ENCODE measurements at regions not wholly inside any gene's neighbourhood (a gene's known extent, or its start where the extent isn't known, plus 50 kb on each side); places are given as distances from the start of the nearest gene placed in this dataset.

- H3K27ac ChIP-seq = no peak overlapping the region
- no peak for DNase-seq (ENCODE audit: low read depth, low spot score)
Measured at GRCh38 chr10:129110780-129111179, 356.3 kb upstream of the MGMT start.

DNA sequence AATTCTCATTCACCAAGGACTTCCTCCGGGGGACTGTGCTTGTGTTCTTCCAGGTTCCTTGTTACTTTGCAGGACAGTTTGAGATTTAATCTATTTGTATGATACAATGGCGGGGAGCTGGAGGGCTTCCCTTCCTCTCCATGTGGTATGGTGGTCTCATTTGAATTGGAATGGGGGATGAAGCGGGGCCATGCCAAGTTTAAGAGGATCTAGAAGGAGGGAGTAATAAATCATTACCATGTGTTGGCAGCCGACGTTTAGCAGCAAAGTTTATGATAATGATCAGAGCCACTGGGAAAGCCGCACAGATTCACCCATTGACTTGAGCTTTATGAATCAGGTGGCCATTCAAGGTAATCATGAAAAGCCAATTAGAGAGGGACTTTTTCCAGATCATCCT lies 355.1 kb upstream of the MGMT start:
- H3K27ac ChIP-seq = no peak overlapping the region
- DNase-seq (ENCODE audit: low read depth, low spot score) = no peak

GRCh38 chr10:129114588-129114987 lies 352.5 kb upstream of the MGMT start:
- no peak for DNase-seq (ENCODE audit: low read depth, low spot score)
- H3K27ac ChIP-seq = no peak overlapping the region

DNA sequence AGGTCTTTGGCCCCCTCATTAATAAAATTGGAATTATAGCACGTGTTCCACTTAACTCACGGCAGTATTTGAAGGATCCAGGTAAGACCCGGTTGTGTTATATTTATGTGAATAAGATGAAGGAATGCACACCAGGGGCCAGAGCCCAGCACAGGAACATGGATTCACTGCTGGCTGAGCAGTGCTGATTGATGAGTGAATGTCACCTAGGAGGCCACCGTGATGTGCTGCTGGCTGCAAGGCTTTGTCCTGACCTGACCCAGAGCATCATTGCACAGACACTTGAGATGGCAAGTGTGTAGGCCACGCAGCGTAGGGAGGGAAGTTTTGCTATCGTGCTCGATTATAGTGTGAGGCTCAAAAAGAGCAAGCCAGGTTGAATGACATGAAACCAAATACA lies 350.7 kb upstream of the MGMT start:
- DNase-seq (ENCODE audit: low read depth, low spot score) = no peak
- H3K27ac ChIP-seq = no peak overlapping the region

- H3K27ac ChIP-seq = no peak overlapping the region
- DNase-seq (ENCODE audit: low read depth, low spot score) = no peak
Measured at GRCh38 chr10:129120441-129120840, 346.6 kb upstream of the MGMT start.

DNA sequence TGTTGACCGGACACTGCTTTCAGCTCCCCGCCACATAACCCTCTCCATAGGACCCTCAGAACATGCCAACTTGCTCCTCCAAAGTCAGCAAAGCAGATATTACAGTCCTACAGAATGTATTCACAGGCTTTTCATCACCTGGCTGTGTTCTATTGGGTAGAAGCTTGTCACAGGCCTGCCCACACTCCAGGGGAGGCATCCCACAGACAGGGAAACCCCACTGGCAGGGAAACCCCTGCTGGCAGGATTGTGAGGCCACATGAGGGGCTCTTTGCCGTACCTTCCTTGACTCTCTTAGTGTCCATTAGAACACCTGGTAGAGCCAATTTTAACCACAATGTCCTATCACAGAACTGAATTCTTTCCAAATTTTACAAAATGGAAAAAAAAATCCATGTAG lies 344.2 kb upstream of the MGMT start:
- no peak overlapping the region for H3K27ac ChIP-seq
- DNase-seq (ENCODE audit: low read depth, low spot score) = no peak

- no peak for DNase-seq (ENCODE audit: low read depth, low spot score)
Measured at GRCh38 chr10:129123428-129123827, 343.6 kb upstream of the MGMT start.

GRCh38 chr10:129126982-129127381 lies 340.1 kb upstream of the MGMT start:
- no peak for DNase-seq (ENCODE audit: low read depth, low spot score)
- H3K27ac ChIP-seq = no peak overlapping the region

More at GRCh38 chr10:129123428-129123827, 343.6 kb upstream of the MGMT start:
- H3K27ac ChIP-seq = no peak overlapping the region

DNA sequence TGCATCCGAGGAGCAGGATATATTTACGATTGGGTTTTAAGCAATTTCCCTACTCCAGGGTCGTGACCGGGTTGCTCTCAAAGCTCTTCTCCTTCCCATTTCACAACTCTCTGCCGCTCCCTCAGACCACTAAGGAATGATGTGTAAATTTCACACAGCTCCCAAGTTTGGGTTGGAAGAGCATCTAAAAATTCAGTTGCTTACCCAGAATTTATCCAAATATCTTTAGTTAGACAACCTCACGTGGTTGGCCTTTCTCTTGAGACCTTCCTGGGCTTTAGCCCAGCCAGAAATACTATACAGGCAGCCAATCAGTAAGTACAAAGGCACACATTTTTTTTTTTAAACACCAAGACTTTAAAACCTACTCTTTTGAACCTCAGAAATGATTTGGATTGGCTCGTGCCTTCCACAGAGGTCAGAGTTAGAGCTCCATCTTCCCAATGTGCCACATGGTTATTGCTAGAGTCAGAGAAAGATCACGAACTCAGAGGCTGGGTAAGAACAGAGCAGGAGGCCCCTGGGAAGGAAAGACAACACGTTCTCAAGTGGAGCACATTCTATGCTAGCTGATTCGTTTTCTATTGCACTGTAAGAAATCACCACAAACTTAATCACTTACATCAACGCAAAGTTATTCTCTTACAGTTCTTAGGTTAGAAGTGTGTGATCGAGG lies 335.4 kb upstream of the MGMT start:
- H3K27ac ChIP-seq = no peak overlapping the region
- no peak for DNase-seq (ENCODE audit: low read depth, low spot score)

DNA sequence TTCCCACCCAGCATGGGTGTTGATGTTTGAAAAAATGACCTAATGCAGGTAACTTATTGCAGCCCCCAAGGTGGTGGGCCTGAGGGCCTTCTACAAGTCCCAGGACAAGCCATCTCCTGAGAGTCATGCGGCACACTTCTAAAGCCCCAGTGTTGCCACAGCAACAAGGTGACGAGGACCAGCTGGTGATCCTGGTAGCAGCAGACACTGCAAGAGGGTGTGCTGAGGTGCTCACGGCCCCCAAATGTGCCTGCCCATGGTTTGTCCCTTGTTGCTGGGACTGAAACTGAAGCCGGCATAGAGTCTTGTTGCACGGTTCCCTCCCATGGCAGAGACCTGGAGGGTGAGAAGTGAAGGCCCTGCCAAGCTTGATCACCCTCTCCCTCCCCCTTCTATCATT lies 333.2 kb upstream of the MGMT start:
- DNase-seq (ENCODE audit: low read depth, low spot score) = no peak
- no peak overlapping the region for H3K27ac ChIP-seq

DNA sequence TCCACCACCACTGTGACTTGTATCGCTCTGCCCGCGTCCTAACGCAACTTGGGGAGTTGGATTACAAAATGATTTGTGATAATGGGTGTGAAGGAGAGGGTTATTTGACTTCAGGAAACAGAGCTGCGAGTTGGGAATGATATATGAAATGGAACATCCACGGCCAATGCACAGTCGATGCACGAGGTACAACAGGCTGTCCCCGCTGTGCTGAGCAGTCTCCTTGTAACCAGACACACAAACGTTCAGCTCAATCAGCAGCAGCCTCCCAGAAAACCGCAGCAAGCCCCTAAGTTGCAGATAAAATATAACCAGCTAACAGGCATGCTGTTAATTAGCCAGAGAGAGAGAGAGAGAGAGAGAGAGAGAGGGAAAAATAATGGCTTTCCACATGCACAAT lies 332.7 kb upstream of the MGMT start:
- DNase-seq (ENCODE audit: low read depth, low spot score) = no peak
- no peak overlapping the region for H3K27ac ChIP-seq

DNA sequence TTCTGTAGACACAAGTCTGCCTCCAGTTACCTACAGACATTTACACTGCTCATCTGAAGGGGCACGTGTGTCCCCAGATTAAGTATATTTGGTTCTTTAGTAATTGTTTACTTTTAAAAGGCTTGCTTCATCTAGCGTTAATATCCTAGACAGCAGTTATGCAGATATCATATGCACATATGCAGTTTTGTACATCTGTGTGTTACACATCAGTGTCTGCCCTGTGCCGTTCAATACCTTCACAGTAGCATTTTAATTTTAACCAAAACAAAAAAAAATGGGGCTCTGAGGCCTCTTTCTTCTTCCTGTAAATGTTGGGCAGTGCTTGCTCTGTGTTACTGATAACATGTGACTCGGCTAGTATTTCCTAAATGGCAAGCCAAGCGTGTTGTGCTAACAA lies 331.4 kb upstream of the MGMT start:
- no peak overlapping the region for H3K27ac ChIP-seq
- no peak for DNase-seq (ENCODE audit: low read depth, low spot score)

DNA sequence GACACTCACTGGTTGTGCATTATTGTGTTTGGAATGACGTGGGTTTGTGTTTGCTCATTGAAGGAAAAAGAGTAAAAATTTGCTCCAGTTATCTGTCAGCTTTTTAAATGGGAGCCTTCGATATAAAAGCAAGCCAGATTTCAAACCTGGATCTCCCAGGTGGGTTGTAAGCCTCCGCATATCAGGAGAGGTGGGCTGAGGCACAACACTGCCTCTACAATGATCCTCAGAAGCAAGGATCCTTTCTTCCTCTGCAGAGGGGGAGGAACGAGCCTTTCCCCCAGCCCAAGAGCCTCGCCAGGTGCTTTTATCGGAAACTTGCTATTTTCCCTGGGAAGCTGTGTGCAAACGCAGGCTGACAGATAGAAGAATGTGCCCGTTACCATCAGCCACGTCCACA lies 331.0 kb upstream of the MGMT start:
- H3K27ac ChIP-seq = no peak overlapping the region
- no peak for DNase-seq (ENCODE audit: low read depth, low spot score)

- no peak overlapping the region for H3K27ac ChIP-seq
- no peak for DNase-seq (ENCODE audit: low read depth, low spot score)
Measured at GRCh38 chr10:129136951-129137350, 330.1 kb upstream of the MGMT start.

DNA sequence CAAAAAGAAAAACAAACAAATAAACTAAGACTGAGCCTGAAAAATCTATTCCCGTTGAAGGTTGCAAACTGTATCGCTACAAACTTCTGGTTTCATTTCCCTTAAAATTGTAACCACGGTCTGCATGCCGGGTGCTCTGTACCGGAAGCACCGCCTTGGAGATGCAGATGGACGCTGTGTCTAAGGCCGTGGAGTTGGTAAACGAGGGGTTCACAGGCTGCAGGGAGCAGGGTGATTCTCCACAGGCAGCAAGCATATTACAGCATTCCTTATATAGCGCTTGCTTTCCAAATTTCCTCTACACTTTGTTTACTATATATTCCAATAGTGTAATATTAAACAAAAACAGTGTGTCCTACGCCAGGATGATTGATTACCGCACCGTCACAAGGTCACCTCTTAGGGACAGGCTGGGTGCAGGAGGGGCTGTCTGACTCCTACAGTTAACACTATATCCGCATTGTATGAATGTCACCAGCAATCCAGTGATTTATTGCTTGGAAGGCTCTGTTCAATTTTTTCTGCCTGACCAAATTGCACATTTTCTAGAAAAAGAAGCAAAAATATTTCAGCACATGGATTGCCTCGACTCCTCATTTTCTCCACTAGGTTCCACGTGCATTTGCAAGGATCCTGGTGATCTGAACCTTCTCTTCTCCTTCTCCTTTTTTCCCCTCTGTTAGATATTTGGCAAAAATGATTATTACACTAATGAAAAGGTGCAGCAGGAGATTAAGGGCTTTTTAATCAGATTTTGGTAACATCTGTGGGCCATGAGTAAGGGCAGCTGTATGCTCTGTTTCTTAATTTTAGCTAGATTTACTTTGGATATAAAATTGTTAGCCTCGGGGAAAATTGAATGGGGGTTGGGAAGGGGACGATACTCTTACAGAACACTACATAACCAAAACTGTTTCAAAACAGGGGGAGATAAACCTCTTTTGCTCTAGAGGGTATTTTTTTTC lies 325.8 kb upstream of the MGMT start:
- H3K27ac ChIP-seq = no peak overlapping the region
- no peak for DNase-seq (ENCODE audit: low read depth, low spot score)

DNA sequence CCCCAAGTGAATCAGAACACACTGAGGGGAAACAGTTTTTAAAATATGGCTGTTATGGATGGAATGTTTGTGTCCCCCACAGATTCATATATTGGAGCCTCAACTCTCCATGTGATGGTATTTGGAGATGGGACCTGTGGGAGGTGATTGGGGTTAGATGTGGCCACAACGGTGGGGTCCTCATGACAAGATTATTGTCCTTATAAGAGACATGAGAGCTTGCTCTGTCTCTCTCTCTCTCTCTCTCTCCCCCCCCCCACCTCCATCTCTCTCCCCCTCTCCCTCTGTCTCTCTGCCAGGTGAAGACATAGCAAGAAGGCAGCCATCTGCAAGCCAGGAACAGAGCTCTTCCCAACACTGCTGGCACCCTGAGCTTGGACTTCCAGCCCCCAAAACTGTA lies 315.8 kb upstream of the MGMT start:
- H3K27ac ChIP-seq = no peak overlapping the region
- no peak for DNase-seq (ENCODE audit: low read depth, low spot score)

DNA sequence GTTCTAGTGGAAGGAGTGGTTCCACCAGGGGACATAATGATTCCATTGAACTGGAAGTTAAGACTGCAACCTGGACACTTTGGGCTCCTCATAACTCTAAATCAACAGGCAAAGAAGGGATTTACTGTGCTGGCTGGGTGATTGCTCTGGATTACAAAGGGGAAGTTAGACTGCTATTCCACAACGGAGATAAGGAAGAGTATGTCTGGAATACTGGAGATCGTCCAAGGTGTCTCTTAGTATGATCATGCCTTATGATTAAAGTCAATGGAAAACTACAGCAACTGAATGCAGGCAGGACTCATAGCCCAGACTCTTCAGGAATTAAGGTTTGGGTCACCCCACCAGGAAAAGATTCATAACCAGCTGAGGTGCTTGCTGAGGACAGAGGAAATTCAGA lies 310.6 kb upstream of the MGMT start:
- DNase-seq (ENCODE audit: low read depth, low spot score) = no peak
- H3K27ac ChIP-seq = no peak overlapping the region

DNA sequence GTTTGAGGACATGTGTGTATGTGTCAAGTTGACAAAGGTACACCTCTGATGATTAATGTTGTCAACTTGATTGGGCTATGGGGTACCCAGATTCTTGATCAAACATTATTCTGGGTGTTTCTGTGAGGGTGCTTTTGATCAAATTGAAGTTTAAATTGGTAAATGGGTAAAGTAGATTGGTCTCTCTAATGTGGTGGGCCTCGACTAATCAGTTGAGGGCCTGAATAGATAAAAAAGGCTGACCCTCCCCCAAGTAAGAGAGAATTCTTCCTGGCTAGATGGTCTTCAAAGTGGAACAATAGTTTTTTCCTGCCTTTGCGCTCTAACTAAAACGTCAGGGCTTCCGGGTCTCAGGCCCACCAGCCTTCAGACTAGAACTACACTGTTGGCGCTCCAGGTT lies 309.9 kb upstream of the MGMT start:
- no peak for DNase-seq (ENCODE audit: low read depth, low spot score)
- H3K27ac ChIP-seq = no peak overlapping the region

DNA sequence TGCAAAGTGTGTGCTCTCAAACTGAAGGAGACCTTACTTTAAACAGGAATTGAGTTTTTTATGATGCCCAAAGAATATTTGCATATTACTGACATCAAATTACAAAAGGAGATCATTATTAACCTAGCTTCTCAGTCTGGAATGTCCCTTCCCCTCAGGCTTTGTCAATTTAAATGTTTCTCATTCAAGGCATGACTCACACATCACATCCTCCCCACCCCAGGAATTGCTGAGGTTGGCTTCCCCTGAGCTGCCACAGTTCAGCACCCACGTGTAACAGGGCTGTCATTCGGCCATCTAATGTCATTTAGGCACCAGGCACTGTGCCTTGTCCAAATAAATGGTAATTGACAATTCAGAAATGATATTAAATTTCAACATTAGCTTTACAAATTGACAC lies 305.9 kb upstream of the MGMT start:
- no peak overlapping the region for H3K27ac ChIP-seq

GRCh38 chr10:129163531-129163930 lies 303.5 kb upstream of the MGMT start:
- H3K27ac ChIP-seq = no peak overlapping the region
- peak; percentile 16 for DNase-seq (ENCODE audit: low read depth, low spot score)

More for the DNA sequence above, 305.9 kb upstream of the MGMT start:
- DNase-seq (ENCODE audit: low read depth, low spot score) = no peak

DNA sequence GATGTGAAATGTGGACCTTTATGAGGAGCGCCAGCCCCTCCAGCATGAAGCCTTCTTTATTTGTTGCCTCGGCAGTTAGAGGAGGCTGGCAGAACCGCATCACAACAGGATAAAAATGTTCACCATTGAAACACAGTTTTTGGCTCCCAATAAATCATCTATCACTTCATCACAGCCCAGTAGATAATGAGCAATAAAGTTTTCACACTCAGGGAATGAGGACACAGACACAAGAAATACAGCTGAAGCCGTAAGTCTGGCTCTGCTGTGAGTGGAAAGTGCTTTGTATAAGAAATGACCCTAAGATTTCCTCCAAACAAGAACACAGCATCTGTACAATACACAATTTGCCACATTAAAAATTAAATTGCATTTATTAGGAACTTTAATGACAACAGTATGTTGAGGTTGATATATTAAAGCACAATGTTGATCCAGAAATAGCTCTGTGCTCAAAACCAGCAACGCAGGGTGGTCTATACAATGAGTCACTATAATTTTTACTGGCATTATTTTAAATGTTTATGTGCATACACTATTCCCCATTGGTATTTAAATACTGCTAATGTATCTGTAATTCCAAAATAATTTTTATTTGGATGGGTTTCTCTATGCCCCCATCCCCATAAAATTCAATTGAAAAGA lies 301.8 kb upstream of the MGMT start:
- no peak overlapping the region for H3K27ac ChIP-seq
- no peak for DNase-seq (ENCODE audit: low read depth, low spot score)
